OCI-LY3 (cell line): ENCODE measurements at regions not wholly inside any gene's neighbourhood (a gene's known extent, or its start where the extent isn't known, plus 50 kb on each side); places are given as distances from the start of the nearest gene placed in this dataset.

Experiments
- EZH2phosphoT487 ChIP-seq: fragments of 200-600 bp; shearing (Covaris generic); IDR thresholded peaks from 2 replicates; pipeline ENCODE4 v1.6.1; 2018; ENCODE audit warnings: antibody characterized with exemption, mixed run types, low read depth
- TF ChIP-seq, protein P1 (sequence below): fragments of 200-600, 300-600 bp; sonication (generic); IDR thresholded peaks from 2 replicates; pipeline ENCODE4 v1.5.1; 2014; ENCODE audit warnings: antibody characterized with exemption, low read length, low read depth

DNA sequence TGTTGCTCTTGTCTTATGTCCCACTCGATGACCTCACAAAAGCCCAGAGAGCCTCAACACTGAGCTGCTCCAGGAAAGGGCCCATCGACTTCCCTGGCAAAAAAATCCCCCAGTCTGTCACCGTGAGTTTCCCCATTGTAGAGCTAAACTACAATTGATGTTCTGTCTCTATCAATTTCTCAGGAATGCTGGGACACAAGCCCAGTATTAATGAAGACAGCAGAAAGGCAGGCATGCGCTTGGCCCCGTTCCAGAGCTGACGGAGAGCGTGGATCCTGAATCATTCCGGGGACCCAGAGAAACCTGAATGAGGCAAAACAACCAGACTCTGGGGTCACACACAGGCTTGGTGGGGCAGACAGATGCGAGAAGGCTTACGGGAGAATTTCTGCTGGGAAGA, 146.9 kb downstream of the TTC32 start:
- TF ChIP-seq, protein P1, sequence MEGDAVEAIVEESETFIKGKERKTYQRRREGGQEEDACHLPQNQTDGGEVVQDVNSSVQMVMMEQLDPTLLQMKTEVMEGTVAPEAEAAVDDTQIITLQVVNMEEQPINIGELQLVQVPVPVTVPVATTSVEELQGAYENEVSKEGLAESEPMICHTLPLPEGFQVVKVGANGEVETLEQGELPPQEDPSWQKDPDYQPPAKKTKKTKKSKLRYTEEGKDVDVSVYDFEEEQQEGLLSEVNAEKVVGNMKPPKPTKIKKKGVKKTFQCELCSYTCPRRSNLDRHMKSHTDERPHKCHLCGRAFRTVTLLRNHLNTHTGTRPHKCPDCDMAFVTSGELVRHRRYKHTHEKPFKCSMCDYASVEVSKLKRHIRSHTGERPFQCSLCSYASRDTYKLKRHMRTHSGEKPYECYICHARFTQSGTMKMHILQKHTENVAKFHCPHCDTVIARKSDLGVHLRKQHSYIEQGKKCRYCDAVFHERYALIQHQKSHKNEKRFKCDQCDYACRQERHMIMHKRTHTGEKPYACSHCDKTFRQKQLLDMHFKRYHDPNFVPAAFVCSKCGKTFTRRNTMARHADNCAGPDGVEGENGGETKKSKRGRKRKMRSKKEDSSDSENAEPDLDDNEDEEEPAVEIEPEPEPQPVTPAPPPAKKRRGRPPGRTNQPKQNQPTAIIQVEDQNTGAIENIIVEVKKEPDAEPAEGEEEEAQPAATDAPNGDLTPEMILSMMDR = no peak
- TF ChIP-seq EZH2phosphoT487 = no peak
